NCI-H774 (cell line): ENCODE measurements at regions not wholly inside any gene's neighbourhood (a gene's known extent, or its start where the extent isn't known, plus 50 kb on each side); places are given as distances from the start of the nearest gene placed in this dataset.

Experiments
- DNase-seq: peaks from one replicate; lab custom pipeline; 2025; lab: John Stamatoyannopoulos, UW

GRCh38 chr1:37391211-37392011 lies 83.0 kb upstream of the ZC3H12A start:
- peak; percentile 87 for DNase-seq

- DNase-seq = no peak
These were observed 82.3 kb upstream of the ZC3H12A start for GRCh38 chr1:37392051-37392450.

- DNase-seq = peak; percentile 84
These were observed 80.9 kb upstream of the ZC3H12A start for GRCh38 chr1:37393173-37394120.

DNA sequence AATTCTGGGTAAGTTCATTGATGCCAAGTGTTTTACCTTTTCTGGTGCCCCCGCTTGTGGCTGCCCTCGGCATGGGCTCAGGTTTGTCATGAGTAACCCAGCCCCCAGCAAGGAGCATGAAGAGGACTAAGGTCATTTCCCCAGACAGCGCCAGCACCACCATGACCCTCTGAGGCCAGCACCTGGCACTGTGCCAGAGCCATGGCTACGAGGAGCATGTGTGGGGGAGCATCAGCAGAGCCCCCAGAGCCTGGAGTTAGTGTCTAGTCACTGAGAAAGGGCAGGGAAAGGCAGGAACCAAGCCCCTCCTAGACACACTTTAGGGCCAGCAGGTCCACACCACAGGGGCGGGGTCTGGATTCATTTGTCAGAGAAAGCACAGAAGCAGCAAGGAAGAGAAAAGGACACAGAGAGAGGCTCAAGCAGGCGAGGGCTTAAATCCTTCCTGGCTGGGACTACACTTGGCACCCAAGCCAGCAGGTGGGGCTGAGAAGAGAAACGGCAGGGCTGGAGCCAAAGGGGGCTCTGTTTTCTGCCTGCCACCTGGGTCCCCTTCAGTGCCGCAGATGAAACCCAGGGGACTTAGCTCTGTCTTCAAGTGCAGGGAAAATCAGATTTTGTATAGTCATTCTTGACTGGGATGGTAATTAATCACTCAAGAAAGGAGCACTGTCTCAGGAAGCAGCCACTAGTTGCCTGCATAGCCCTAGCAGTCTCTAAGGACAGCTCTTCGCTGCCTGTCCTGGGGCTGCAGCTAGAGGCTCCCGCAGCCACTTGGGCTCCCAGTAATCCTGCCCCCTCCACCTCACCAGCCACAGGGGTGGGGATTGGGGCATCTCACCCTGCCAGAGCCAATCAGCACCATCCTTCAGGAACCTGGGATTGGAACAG lies 79.6 kb upstream of the ZC3H12A start:
- no peak for DNase-seq

DNA sequence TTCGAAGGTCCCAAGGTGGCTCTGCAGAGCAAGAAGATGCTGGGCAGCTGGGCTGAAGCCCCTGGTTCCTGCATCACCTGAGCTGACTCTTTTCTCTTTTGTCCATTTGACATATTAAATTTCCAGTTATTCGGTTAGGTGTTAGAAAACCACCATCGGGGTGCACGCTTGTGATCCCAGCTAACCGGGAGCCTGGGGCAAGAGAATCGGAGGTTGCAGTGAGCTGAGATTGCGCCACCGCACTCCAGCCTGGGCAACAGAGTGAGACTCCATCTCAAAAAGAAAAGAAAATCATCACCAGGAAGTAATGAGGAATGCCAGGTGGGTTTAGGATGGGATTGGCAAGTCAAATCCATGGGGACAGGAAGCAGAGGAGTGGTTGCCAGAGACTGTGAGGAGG lies 76.3 kb upstream of the ZC3H12A start:
- DNase-seq = no peak

DNA sequence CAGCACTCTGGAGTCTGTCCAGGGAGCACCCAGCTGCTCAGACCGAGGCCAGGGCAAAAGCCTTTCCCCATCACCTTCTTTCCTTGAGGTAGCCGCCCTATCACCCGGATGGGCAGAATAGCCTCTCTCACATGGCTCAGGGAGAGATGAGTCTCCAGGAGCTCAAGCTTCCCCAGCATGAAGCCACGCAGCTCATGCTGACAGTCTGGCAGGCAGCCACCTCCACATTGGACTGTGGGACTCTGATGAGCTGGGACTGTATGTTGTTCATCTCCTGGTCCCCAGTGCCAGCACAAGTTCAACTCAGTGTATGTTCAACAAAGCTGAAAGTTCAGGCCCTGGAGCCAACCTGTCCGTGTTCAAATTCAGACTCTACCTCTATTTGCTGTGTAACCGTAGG lies 75.2 kb upstream of the ZC3H12A start:
- DNase-seq = no peak

DNA sequence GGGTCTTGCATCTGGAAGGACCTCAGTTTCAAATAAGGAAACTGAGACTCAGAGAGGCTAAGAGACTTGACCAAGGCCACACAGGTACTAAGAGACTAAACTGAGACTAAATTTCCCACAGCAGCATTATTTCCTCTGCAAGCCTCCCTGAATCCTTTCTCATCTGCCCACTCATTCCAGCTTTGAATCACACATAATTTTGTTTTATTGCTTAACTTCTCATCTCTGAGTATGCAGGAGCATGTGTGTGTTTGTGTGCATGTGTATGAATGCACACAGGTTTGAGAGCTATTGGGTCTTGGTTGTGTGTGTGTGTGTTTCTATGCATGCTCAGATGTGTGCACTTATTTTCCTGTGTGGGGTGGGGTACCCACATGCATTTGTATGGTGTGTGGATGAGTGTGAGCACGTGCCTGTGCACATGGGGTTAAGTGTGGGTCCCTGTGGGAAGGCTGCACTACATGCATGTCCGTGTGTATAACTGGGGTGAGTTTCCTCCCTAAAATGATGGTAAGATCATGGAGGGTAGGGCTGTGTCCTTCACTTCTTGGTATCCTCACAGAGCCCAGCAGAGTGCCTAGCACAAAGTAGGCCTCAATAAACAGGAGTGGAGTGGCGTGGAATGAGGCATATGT lies 74.4 kb upstream of the ZC3H12A start:
- no peak for DNase-seq

DNA sequence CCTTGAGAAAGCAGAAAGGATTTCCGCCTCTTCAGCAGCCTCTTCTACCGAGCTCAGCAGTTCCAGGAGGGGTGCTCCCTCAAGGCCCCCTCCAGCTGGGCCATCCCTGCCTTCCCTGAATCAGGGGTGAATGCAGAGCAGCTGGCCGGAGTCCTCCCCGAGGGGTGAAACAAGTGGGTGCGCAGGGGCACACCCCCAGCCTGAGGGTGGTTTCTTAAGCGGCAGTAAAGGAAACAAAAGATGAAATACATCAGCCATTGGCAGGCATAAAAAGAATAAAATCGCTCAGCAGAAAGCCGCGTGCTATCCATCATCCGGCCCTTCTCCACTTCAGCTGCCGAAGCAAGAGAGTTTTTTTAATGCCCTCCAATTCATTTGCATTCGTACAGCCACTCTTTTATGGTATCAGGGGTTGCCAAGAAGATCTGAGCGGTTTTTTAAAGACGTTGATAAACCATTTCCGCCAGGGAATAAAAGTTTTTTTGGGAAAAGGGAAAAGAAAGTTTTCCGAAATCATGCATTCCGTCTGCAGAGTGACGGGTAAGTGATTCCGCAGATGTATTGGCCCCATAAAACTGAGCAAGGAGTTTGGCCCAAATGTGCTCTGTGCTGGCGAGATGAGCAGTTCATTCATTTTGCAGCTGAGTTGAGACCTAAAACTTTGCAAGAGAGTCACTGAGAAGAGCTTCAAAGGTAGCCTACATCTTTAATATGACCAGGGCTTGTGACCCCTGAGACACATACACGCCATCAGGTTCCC lies 73.7 kb upstream of the ZC3H12A start:
- DNase-seq = no peak

- DNase-seq = no peak
These were observed 71.2 kb upstream of the ZC3H12A start for GRCh38 chr1:37403166-37403565.

DNA sequence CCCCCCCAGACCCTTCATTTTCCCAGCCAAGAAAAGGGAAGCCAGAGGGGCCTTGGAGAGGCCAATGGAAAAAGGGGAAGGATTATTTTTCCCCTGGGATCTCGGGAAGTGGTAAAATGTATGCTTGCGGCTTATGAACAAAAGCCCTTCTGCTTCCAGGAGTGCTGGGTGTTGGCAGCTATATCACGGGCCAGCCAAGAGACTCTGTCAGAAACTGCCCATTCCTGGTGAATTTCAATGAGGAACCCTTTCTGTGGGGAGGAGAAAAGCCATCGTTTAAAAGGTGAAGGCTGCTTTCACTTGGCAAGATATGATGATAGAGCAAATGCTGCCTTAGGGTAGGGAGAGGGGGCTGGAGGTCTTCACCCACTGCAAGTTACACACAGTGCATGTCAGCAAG lies 69.7 kb upstream of the ZC3H12A start:
- no peak for DNase-seq

DNA sequence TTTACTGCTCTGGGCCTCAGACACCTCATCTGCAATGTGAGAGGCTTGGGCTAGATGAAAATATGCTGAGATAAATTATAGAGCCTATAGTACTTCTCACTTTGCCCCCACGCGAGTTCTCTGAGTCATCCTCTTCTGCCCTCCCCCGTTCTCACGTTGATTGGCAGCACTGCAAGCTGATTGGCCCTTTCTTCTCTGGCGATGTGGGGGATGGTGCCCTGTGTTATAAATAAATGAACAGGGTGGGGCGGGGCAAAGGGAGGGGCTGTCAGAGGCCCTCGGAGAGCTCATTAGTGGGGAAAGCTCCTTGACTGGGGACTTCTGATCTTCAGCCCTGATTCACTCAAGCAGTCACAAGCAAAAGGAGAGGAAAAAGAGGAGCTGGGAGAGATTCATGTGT lies 64.3 kb upstream of the ZC3H12A start:
- DNase-seq = no peak

DNA sequence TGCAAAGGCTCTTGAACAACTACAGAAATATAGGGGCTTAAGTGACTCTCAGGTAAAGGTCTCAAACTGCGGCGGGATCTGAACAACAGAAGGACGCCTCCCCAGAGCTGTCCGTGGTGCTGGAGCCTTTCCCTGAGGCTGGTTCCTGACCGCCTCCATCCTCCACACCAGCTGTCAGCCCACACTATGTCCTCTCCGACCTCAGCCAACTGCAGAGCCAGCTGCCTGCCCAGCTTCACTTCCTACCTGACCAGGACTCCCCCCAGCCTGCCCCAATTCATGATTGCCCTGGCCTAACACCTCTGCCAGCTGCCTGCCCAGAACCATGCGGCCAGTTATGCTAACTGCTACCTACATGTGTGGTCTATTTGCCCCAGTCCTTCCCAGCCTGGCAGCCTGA lies 63.6 kb upstream of the ZC3H12A start:
- no peak for DNase-seq

GRCh38 chr1:37415611-37416244 lies 58.7 kb upstream of the ZC3H12A start:
- no peak for DNase-seq

- DNase-seq = no peak
These were observed 53.9 kb upstream of the ZC3H12A start for GRCh38 chr1:37420456-37420855.

GRCh38 chr1:37423810-37424209 lies 50.6 kb upstream of the ZC3H12A start:
- DNase-seq = no peak

DNA sequence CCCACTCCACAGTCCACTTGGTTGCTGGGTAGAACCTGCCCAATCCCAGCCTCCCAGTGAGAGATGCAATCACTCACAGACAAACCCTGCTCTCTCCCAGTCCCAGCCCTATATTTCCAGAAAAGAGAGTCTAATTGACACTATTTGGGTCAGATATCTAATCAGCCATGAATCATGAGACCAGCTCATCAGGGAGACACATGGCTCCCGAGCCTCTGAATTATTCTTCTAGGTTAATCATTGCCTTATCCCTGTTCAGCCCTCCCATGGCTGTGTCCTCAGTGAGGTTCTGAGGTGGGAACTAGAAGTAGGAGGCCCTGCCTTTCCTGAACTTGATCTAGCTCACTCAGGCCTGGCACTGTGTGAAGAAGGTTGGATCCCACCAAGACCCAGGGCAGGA lies 49.9 kb upstream of the ZC3H12A start:
- no peak for DNase-seq
